ENCODE measurements at regions not wholly inside any gene's neighbourhood (a gene's known extent, or its start where the extent isn't known, plus 50 kb on each side); places are given as distances from the start of the nearest gene placed in this dataset.

DNA sequence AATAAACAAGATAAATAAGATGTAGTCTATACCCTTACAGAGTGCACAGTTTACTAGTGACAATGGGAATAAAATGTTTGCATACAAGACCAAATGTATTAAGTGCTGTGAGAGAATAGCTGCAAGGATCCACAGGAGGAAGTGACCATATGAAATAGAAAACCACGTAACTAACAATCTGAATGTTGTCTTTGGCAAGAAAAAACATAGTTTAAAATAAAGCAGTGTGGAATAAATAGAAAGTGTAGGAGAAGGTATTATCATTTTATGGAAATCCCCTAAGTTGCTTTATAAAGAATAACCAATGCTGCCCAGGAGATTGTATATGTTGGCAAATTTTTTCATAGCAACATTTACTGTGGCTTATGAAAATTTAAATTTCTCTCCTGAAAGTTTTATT, 116.1 kb downstream of the PCDH7 start:
- TF ChIP-seq, protein P1, sequence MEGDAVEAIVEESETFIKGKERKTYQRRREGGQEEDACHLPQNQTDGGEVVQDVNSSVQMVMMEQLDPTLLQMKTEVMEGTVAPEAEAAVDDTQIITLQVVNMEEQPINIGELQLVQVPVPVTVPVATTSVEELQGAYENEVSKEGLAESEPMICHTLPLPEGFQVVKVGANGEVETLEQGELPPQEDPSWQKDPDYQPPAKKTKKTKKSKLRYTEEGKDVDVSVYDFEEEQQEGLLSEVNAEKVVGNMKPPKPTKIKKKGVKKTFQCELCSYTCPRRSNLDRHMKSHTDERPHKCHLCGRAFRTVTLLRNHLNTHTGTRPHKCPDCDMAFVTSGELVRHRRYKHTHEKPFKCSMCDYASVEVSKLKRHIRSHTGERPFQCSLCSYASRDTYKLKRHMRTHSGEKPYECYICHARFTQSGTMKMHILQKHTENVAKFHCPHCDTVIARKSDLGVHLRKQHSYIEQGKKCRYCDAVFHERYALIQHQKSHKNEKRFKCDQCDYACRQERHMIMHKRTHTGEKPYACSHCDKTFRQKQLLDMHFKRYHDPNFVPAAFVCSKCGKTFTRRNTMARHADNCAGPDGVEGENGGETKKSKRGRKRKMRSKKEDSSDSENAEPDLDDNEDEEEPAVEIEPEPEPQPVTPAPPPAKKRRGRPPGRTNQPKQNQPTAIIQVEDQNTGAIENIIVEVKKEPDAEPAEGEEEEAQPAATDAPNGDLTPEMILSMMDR (IDR thresholded peaks at IDR 0.05): no peak
- no peak for DNase-seq (ENCODE audit: low spot score)
- Histone ChIP-seq H3K27ac (no peak overlapping the region), H3K4me3 (no peak overlapping the region)

DNA sequence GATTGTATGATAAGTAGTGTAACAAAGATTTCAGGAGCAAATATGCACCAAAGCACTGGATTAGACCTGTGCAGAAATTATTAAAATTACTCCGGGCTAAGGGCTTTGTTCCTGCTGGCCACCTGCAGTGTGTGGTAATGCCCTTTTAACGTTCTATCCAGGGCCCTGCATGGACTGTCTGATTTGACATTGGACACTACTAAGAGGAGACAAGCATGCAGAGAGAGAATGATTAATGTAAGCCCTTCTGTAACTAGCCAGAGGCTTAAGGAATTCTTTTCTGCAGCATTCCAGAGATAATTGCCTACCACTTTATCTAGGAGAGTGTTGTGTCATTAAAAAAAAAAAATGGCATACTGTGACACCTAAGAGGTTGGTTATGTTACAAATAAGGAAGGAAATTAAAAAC, 117.0 kb downstream of the PCDH7 start:
- no peak for DNase-seq (ENCODE audit: low spot score)
- TF ChIP-seq, protein P1 (IDR thresholded peaks at IDR 0.05): no peak
- H3K27ac ChIP-seq: no peak overlapping the region
- H3K4me3 ChIP-seq: no peak overlapping the region

DNA sequence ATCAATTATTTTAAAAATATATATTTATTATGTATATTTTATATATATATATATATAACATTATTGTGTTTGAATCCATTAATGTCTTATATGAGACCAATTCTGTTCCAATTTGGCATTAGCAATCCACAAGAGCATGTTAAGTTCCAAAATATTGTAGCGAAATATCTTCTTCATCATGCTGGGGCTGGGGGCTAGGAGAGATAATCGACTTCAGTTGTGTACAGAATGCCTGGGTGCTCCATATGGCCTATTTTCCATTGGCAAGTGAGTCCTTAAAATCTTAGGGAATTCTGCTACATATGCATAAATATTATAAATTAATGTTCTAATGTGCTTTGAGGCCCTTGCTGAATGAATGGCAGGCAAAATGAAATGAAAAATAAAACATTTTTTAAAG, 117.7 kb downstream of the PCDH7 start:
- no peak for DNase-seq (ENCODE audit: low spot score)
- no peak overlapping the region for H3K4me3 ChIP-seq
- TF ChIP-seq, protein P1 (IDR thresholded peaks at IDR 0.05): no peak
- H3K27ac ChIP-seq: no peak overlapping the region

DNA sequence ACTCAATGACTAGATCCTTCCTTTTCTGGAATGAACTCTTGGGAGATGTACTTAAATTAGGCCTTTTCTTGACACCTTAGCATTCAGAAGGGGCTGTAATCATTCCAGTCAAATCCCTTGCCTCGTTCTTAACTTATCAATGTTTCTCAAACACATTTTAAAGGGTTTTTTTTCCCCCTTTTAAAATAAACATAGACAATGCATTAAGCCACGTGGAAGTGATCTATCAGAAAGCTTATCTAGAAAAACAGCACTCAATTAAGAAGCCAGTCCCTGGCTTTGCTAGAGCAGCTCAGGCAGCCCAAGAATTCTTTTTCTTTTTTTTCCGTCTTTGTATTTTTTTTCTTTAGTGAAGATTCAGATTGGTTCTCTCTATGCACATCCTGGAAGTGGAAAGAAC, 118.2 kb downstream of the PCDH7 start:
- no peak overlapping the region for H3K27ac ChIP-seq
- H3K4me3 ChIP-seq: no peak overlapping the region
- TF ChIP-seq, protein P1 (IDR thresholded peaks at IDR 0.05): no peak
- no peak for DNase-seq (ENCODE audit: low spot score)

DNA sequence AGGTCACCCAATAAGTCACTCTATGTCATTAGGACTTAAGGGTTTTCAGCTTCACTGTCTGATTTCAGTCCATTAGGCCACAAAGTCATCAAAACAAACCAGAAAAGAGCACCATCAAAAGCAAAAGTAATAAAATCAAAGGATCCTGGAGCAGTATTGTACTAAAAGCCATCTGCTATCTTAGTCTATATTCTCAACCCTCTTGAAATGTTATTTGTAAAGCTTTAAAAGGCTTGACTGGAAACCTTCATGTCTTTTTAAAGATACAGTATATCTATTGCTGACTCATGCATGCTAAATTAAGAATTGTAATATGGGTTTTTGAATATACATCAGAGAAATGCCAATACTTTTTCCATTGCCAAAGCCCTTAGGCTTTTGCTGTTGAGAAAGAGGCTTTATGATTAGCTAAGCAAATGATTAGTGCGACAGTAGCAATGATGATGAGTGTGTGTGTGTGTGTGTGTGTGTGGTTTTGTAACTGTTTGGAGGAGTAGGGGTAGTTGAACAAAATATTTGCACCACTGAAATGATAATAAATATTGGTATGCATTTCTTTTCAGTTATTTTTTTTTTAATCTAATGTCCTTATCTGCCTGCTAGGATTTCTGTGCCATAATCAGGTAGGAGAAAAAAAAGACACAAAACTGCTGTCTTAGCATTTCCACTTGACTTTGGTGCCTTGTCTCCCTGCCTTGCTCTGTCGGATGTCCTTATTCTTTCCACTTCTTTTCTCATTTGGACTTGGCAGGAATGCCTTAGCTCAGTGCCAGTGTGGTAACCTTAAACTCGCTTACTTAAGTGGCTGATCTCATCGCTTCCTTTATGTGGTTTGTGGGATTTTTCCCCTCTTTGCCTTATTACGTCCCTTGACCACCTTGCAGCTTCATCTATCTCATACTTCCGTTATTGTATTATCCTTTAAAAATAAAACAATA, 119.7 kb downstream of the PCDH7 start:
- DNase-seq (ENCODE audit: low spot score): no peak
- Histone ChIP-seq H3K4me3 (no peak overlapping the region), H3K27ac (no peak overlapping the region)
- TF ChIP-seq, protein P1 (IDR thresholded peaks at IDR 0.05): no peak

DNA sequence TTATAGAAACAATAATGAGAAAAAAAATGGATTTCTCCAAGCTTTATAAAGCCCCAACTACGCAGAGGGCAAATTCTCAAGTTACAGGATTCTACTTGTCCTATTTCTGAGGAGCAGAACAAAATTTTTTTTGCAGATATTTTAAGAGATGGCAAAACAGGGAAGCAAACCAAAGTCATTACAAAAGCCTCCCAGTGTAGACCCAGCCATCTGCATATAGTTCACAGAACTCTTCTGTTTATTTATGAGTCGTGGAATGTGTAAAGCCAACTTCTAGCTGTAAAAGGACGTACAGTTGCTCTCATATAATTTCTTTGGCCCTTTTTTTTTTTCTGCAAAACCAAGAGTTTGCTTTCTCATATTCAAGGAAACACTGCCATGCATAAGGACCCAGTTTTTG, 120.4 kb downstream of the PCDH7 start:
- no peak for DNase-seq (ENCODE audit: low spot score)
- Histone ChIP-seq H3K27ac (no peak overlapping the region), H3K4me3 (no peak overlapping the region)
- TF ChIP-seq, protein P1 (IDR thresholded peaks at IDR 0.05): no peak

DNA sequence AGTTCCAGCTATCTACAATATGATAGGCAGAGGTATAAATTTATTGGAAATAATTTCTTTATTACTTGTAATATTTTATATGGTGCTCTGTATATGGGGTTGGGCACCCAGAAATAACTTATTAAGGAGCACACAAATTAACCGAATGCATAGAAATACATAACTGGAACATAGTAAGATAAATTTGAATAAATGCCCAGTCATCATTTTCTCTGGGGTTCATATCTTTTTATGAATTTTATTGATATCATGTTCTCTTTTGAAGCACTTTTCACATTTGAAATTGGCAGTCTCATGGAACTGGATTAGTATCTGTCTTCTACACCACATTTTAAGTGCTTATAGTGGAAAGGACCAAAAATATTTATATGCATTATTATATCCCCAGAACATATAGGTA, 122.0 kb downstream of the PCDH7 start:
- no peak for DNase-seq (ENCODE audit: low spot score)
- H3K27ac ChIP-seq: no peak overlapping the region
- no peak overlapping the region for H3K4me3 ChIP-seq
- TF ChIP-seq, protein P1 (IDR thresholded peaks at IDR 0.05): no peak
